K562 (cell line): ENCODE measurements at regions not wholly inside any gene's neighbourhood (a gene's known extent, or its start where the extent isn't known, plus 50 kb on each side); places are given as distances from the start of the nearest gene placed in this dataset.

ENCODE experiments used
- ARID1B ChIP-seq: fragments of 450-650 bp; IDR thresholded peaks from 2 replicates; pipeline ENCODE4 v1.6.1; 2016; ENCODE audit warnings: antibody characterized with exemption, mild to moderate bottlenecking, inconsistent platforms
- CTCF ChIP-seq, 3 experiments: IDR thresholded peaks in 2 of 3; conservative IDR thresholded peaks in 1 of 3; 2 replicates each; pipeline ENCODE4 v1.5.1; 2011 to 2012; ENCODE audit warnings: low read length in 3 of 3, mild to moderate bottlenecking in 3 of 3, control low read depth in 2 of 3, improper control_type of control experiment in 1 of 3, inconsistent platforms in 1 of 3, low read depth in 1 of 3, mixed read lengths in 1 of 3, moderate library complexity in 1 of 3; ENCODE audit not compliant: insufficient read depth in 2 of 3
- E2F5 ChIP-seq: sonication (generic); formaldehyde crosslinking; IDR thresholded peaks from 2 replicates; pipeline ENCODE4 v1.8.0; 2022; ENCODE audit warnings: mild to moderate bottlenecking, missing genetic modification reagents
- EGR1 ChIP-seq: fragments of 450-650 bp; conservative IDR thresholded peaks from 2 replicates; pipeline ENCODE4 v1.6.1; 2017; ENCODE audit warnings: mild to moderate bottlenecking
- ELF1 ChIP-seq: fragments of 200-800 bp; sonication (Bioruptor generic); IDR thresholded peaks from 2 replicates; pipeline ENCODE4 v1.6.1; 2016; ENCODE audit warnings: missing genetic modification characterization, missing compliant biosample characterization
- EZH2 ChIP-seq: IDR thresholded peaks from 2 replicates; pipeline ENCODE4 v1.6.1; 2012; ENCODE audit warnings: low read depth, mild to moderate bottlenecking, inconsistent platforms, low read length, borderline replicate concordance
- NFXL1 ChIP-seq: fragments of 450-650 bp; formaldehyde crosslinking; IDR thresholded peaks from 2 replicates; pipeline ENCODE4 v1.4.0; 2021; ENCODE audit warnings: mild to moderate bottlenecking
- POLR2A ChIP-seq: fragments of 450-650 bp; conservative IDR thresholded peaks from 2 replicates; pipeline ENCODE4 v1.6.1; 2016
- RAD21 ChIP-seq, 2 experiments: fragments of 250-450 bp in 1 of 2; fragments of 450-650 bp in 1 of 2; sonication (Bioruptor Pico) in 1 of 2; formaldehyde crosslinking in 1 of 2; IDR thresholded peaks in 1 of 2; conservative IDR thresholded peaks in 1 of 2; 2 replicates each; pipeline versions ENCODE4 v1.4.0 to v1.8.0; 2020 to 2022; ENCODE audit warnings: mild to moderate bottlenecking in 2 of 2, moderate library complexity in 1 of 2
- RBM39 ChIP-seq: fragments of 200-400 bp; formaldehyde crosslinking; optimal IDR thresholded peaks from 2 replicates; pipeline ENCODE3; 2018; ENCODE audit warnings: low read depth, low read length
- RFX5 ChIP-seq: IDR thresholded peaks from 2 replicates; pipeline ENCODE4 v1.6.1; 2011; ENCODE audit warnings: low read depth, mild to moderate bottlenecking, improper control_type of control experiment, low read length
- ZNF282 ChIP-seq: sonication (generic); formaldehyde crosslinking; IDR thresholded peaks from 2 replicates; pipeline ENCODE4 v1.8.1; 2023; ENCODE audit warnings: missing genetic modification reagents

- TF ChIP-seq EZH2 (no peak), ARID1B (no peak), E2F5 (CRISPR knock-in tag) (no peak), ZNF282 (no peak), EGR1 (no peak), ELF1 (no peak), RBM39 (no peak), CTCF (IDR thresholded peaks at IDR 0.05 in 2 of 3, conservative IDR thresholded peaks at IDR 0.05 in 1 of 3; ENCODE audit: insufficient read depth in 2 of 3, low read depth in 1 of 3, low read length in 3 of 3) (no peak), NFXL1 (CRISPR knock-in tag) (no peak), RAD21 (CRISPR knock-in tag; conservative IDR thresholded peaks at IDR 0.05 in 1 of 2, IDR thresholded peaks at IDR 0.05 in 1 of 2) (no peak), POLR2A (no peak), RFX5 (no peak)
Observed at GRCh38 chr2:146123714-146124113, 1603.8 kb upstream of the ZEB2 start.
